ENCODE measurements at regions not wholly inside any gene's neighbourhood (a gene's known extent, or its start where the extent isn't known, plus 50 kb on each side); places are given as distances from the start of the nearest gene placed in this dataset.

- Histone ChIP-seq H3K27me3 (ENCODE audit: control insufficient read depth in 1 of 2, insufficient read depth in 2 of 2, low read length in 2 of 2) (no peaks in the 10 kb centered on the region), H3K4me1 (ENCODE audit: control insufficient read depth, insufficient read depth, low read length) (no peaks in the 10 kb centered on the region), H3K36me3 (ENCODE audit: control insufficient read depth in 2 of 2, insufficient read depth in 2 of 2, low read length in 2 of 2) (no peaks in the 10 kb centered on the region), H3K27ac (ENCODE audit: low read length) (no peak overlapping the region), H3K9ac (ENCODE audit: low read length in 2 of 2) (no peak overlapping the region), H3K9me3 (ENCODE audit: control insufficient read depth in 2 of 2, low read length in 2 of 2) (no peaks in the 10 kb centered on the region), H3K4me3 (ENCODE audit: low read length in 2 of 2) (no peak overlapping the region)
Measured at GRCh38 chr18:73156117-73156516, 288.3 kb upstream of the NETO1 start.

GRCh38 chr18:73153271-73153670 is 285.5 kb upstream of the NETO1 start:
- H3K27ac ChIP-seq (ENCODE audit: low read length) = no peak overlapping the region
- no peaks in the 10 kb centered on the region for H3K27me3 ChIP-seq (ENCODE audit: control insufficient read depth in 1 of 2, insufficient read depth in 2 of 2, low read length in 2 of 2)
- H3K9ac ChIP-seq (ENCODE audit: low read length in 2 of 2) = no peak overlapping the region
- no peaks in the 10 kb centered on the region for H3K9me3 ChIP-seq (ENCODE audit: control insufficient read depth in 2 of 2, low read length in 2 of 2)
- H3K4me3 ChIP-seq (ENCODE audit: low read length in 2 of 2) = no peak overlapping the region
- no peaks in the 10 kb centered on the region for H3K36me3 ChIP-seq (ENCODE audit: control insufficient read depth in 2 of 2, insufficient read depth in 2 of 2, low read length in 2 of 2)
- no peaks in the 10 kb centered on the region for H3K4me1 ChIP-seq (ENCODE audit: control insufficient read depth, insufficient read depth, low read length)

DNA sequence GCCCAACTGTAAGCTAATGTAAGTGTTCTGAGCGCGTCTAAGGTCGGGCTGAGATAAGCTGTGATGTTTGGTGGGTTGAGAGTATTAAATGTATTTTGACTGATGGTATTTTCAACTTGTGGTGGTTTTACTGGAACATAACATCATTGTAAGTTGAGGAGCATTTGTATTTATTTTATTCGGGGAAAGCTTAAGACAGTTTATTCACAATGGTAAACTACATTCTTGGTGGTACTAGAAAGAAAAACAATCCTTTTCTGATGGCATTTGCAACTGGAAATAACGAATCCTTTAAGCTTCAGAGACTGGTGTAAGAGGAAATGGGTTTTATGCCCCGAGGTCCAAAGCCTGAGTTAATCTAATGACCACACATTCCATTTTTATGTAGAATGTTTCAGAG is 283.3 kb upstream of the NETO1 start:
- Histone ChIP-seq H3K4me3 (ENCODE audit: low read length in 2 of 2) (no peak overlapping the region), H3K9ac (ENCODE audit: low read length in 2 of 2) (no peak overlapping the region), H3K9me3 (ENCODE audit: control insufficient read depth in 2 of 2, low read length in 2 of 2) (no peaks in the 10 kb centered on the region), H3K4me1 (ENCODE audit: control insufficient read depth, insufficient read depth, low read length) (no peaks in the 10 kb centered on the region), H3K27me3 (ENCODE audit: control insufficient read depth in 1 of 2, insufficient read depth in 2 of 2, low read length in 2 of 2) (no peaks in the 10 kb centered on the region), H3K27ac (ENCODE audit: low read length) (no peak overlapping the region), H3K36me3 (ENCODE audit: control insufficient read depth in 2 of 2, insufficient read depth in 2 of 2, low read length in 2 of 2) (no peaks in the 10 kb centered on the region)

DNA sequence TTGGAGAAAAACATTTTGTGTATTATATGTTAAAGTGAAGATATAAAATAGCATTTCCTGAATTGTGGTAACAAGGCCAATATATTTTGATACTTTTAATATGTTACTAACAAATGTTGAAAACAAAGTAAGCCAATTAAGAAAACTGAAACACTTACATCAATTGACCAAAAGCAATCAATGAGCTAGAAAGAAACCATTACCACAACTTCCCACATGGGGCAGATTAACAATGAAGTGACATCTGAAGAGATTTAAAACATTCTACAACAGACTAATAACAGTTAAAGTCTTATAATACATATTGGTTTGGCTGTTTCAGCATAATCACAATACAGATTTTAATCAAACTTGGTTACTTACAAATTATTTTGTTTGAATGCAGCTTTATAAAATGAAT is 282.4 kb upstream of the NETO1 start:
- Histone ChIP-seq H3K36me3 (ENCODE audit: control insufficient read depth in 2 of 2, insufficient read depth in 2 of 2, low read length in 2 of 2) (no peaks in the 10 kb centered on the region), H3K4me3 (ENCODE audit: low read length in 2 of 2) (no peak overlapping the region), H3K27me3 (ENCODE audit: control insufficient read depth in 1 of 2, insufficient read depth in 2 of 2, low read length in 2 of 2) (no peaks in the 10 kb centered on the region), H3K9ac (ENCODE audit: low read length in 2 of 2) (no peak overlapping the region), H3K4me1 (ENCODE audit: control insufficient read depth, insufficient read depth, low read length) (no peaks in the 10 kb centered on the region), H3K9me3 (ENCODE audit: control insufficient read depth in 2 of 2, low read length in 2 of 2) (no peaks in the 10 kb centered on the region), H3K27ac (ENCODE audit: low read length) (no peak overlapping the region)

- no peaks in the 10 kb centered on the region for H3K27me3 ChIP-seq (ENCODE audit: control insufficient read depth in 1 of 2, insufficient read depth in 2 of 2, low read length in 2 of 2)
- H3K27ac ChIP-seq (ENCODE audit: low read length) = no peak overlapping the region
- H3K9me3 ChIP-seq (ENCODE audit: control insufficient read depth in 2 of 2, low read length in 2 of 2) = no peaks in the 10 kb centered on the region
- H3K4me1 ChIP-seq (ENCODE audit: control insufficient read depth, insufficient read depth, low read length) = no peaks in the 10 kb centered on the region
- H3K36me3 ChIP-seq (ENCODE audit: control insufficient read depth in 2 of 2, insufficient read depth in 2 of 2, low read length in 2 of 2) = no peaks in the 10 kb centered on the region
- no peak overlapping the region for H3K9ac ChIP-seq (ENCODE audit: low read length in 2 of 2)
- H3K4me3 ChIP-seq (ENCODE audit: low read length in 2 of 2) = no peak overlapping the region
Measured at GRCh38 chr18:73147590-73147989, 279.8 kb upstream of the NETO1 start.

GRCh38 chr18:73144030-73144429 is 276.2 kb upstream of the NETO1 start:
- Histone ChIP-seq H3K4me1 (ENCODE audit: control insufficient read depth, insufficient read depth, low read length) (no peaks in the 10 kb centered on the region), H3K27ac (ENCODE audit: low read length) (no peak overlapping the region), H3K4me3 (ENCODE audit: low read length in 2 of 2) (no peak overlapping the region), H3K36me3 (ENCODE audit: control insufficient read depth in 2 of 2, insufficient read depth in 2 of 2, low read length in 2 of 2) (no peaks in the 10 kb centered on the region), H3K9me3 (ENCODE audit: control insufficient read depth in 2 of 2, low read length in 2 of 2) (no peaks in the 10 kb centered on the region), H3K27me3 (ENCODE audit: control insufficient read depth in 1 of 2, insufficient read depth in 2 of 2, low read length in 2 of 2) (no peaks in the 10 kb centered on the region), H3K9ac (ENCODE audit: low read length in 2 of 2) (no peak overlapping the region)

GRCh38 chr18:73136134-73136533 is 268.3 kb upstream of the NETO1 start:
- Histone ChIP-seq H3K27ac (ENCODE audit: low read length) (no peak overlapping the region), H3K4me3 (ENCODE audit: low read length in 2 of 2) (no peak overlapping the region), H3K27me3 (ENCODE audit: control insufficient read depth in 1 of 2, insufficient read depth in 2 of 2, low read length in 2 of 2) (no peaks in the 10 kb centered on the region), H3K4me1 (ENCODE audit: control insufficient read depth, insufficient read depth, low read length) (no peaks in the 10 kb centered on the region), H3K36me3 (ENCODE audit: control insufficient read depth in 2 of 2, insufficient read depth in 2 of 2, low read length in 2 of 2) (no peaks in the 10 kb centered on the region), H3K9ac (ENCODE audit: low read length in 2 of 2) (no peak overlapping the region), H3K9me3 (ENCODE audit: control insufficient read depth in 2 of 2, low read length in 2 of 2) (no peaks in the 10 kb centered on the region)

GRCh38 chr18:73124175-73124574 is 256.4 kb upstream of the NETO1 start:
- Histone ChIP-seq H3K27me3 (ENCODE audit: control insufficient read depth in 1 of 2, insufficient read depth in 2 of 2, low read length in 2 of 2) (no peaks in the 10 kb centered on the region), H3K4me3 (ENCODE audit: low read length in 2 of 2) (no peak overlapping the region), H3K36me3 (ENCODE audit: control insufficient read depth in 2 of 2, insufficient read depth in 2 of 2, low read length in 2 of 2) (no peaks in the 10 kb centered on the region), H3K9me3 (ENCODE audit: control insufficient read depth in 2 of 2, low read length in 2 of 2) (no peaks in the 10 kb centered on the region), H3K27ac (ENCODE audit: low read length) (no peak overlapping the region), H3K4me1 (ENCODE audit: control insufficient read depth, insufficient read depth, low read length) (no peaks in the 10 kb centered on the region), H3K9ac (ENCODE audit: low read length in 2 of 2) (no peak overlapping the region)

DNA sequence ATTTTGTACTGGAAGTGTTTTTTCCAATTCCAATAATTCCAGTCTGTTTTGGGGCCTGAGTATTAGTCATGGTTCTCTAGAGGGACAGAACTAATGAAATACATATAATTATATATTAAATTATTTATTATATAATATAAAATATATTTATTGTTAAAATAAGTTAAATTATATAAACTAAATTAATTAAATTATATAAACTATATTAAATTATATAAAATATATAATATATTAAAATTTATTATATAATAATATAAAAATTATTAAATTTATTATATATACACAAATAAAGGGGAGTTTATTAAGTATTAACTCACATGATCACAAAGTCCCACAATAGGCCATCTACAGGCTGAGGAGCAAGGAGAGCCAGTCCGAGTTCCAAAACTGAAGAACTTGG is 253.4 kb upstream of the NETO1 start:
- no peaks in the 10 kb centered on the region for H3K4me1 ChIP-seq (ENCODE audit: control insufficient read depth, insufficient read depth, low read length)
- H3K9me3 ChIP-seq (ENCODE audit: control insufficient read depth in 2 of 2, low read length in 2 of 2) = no peaks in the 10 kb centered on the region
- no peaks in the 10 kb centered on the region for H3K36me3 ChIP-seq (ENCODE audit: control insufficient read depth in 2 of 2, insufficient read depth in 2 of 2, low read length in 2 of 2)
- no peaks in the 10 kb centered on the region for H3K27me3 ChIP-seq (ENCODE audit: control insufficient read depth in 1 of 2, insufficient read depth in 2 of 2, low read length in 2 of 2)
- no peak overlapping the region for H3K27ac ChIP-seq (ENCODE audit: low read length)
- no peak overlapping the region for H3K4me3 ChIP-seq (ENCODE audit: low read length in 2 of 2)
- H3K9ac ChIP-seq (ENCODE audit: low read length in 2 of 2) = no peak overlapping the region

DNA sequence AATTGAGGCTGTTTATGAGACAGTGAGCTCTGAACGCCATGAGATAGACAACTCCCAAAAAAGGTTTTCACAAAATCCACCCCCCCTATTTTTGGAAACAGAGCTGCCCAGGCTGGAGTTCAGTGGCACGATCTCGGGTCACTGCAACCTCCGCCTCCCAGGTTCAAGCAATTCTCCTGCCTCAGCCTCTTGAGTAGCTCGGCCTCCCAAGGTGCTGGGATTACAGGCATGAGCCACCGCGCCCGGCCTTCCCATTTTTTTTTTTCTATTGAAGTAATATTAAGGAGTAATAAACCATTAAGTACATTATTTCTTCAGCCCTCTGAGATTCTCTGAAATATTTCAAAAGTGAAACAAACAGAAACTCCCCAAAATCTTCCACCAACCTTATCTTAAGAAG is 252.8 kb upstream of the NETO1 start:
- no peaks in the 10 kb centered on the region for H3K4me1 ChIP-seq (ENCODE audit: control insufficient read depth, insufficient read depth, low read length)
- H3K27me3 ChIP-seq (ENCODE audit: control insufficient read depth in 1 of 2, insufficient read depth in 2 of 2, low read length in 2 of 2) = no peaks in the 10 kb centered on the region
- H3K9me3 ChIP-seq (ENCODE audit: control insufficient read depth in 2 of 2, low read length in 2 of 2) = no peaks in the 10 kb centered on the region
- H3K27ac ChIP-seq (ENCODE audit: low read length) = no peak overlapping the region
- H3K36me3 ChIP-seq (ENCODE audit: control insufficient read depth in 2 of 2, insufficient read depth in 2 of 2, low read length in 2 of 2) = no peaks in the 10 kb centered on the region
- H3K4me3 ChIP-seq (ENCODE audit: low read length in 2 of 2) = no peak overlapping the region
- H3K9ac ChIP-seq (ENCODE audit: low read length in 2 of 2) = no peak overlapping the region

- H3K9ac ChIP-seq (ENCODE audit: low read length in 2 of 2) = no peak overlapping the region
- no peaks in the 10 kb centered on the region for H3K27me3 ChIP-seq (ENCODE audit: control insufficient read depth in 1 of 2, insufficient read depth in 2 of 2, low read length in 2 of 2)
- no peak overlapping the region for H3K4me3 ChIP-seq (ENCODE audit: low read length in 2 of 2)
- H3K27ac ChIP-seq (ENCODE audit: low read length) = no peak overlapping the region
- no peaks in the 10 kb centered on the region for H3K9me3 ChIP-seq (ENCODE audit: control insufficient read depth in 2 of 2, low read length in 2 of 2)
- no peaks in the 10 kb centered on the region for H3K36me3 ChIP-seq (ENCODE audit: control insufficient read depth in 2 of 2, insufficient read depth in 2 of 2, low read length in 2 of 2)
- no peaks in the 10 kb centered on the region for H3K4me1 ChIP-seq (ENCODE audit: control insufficient read depth, insufficient read depth, low read length)
Measured at GRCh38 chr18:73119574-73119973, 251.8 kb upstream of the NETO1 start.
